HG03066 (cell line): ENCODE measurements at regions not wholly inside any gene's neighbourhood (a gene's known extent, or its start where the extent isn't known, plus 50 kb on each side); places are given as distances from the start of the nearest gene placed in this dataset.
"Not testable (repeated sequence)": the region's sequence is repeated elsewhere in the genome, so short reads cannot be mapped to it uniquely, and the experiment has no call there.

Source experiments
- ATAC-seq: cut with Tn5 transposase; IDR thresholded peaks from one replicate; pipeline ENCODE4 v1.9.1; 2021; ENCODE audit warnings: low read depth; ENCODE audit not compliant: unreplicated experiment

DNA sequence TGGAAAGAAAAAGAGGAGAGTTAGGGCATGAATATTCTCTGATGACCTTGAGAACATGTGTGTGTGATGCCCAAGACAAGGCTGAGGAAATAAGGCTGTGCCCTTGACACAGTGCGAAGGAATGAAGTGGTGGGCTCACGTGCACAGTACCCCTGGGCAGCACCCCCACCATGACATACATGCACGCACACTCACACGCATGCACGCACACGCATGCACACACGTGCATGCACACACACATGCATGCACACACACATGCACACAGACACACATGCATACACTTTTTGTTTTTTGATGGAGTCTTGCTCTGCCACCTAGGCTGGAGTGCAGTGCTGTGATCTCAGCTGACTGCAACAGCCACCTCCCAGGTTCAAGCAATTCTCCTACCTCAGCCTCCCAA, 118.1 kb downstream of the GATA3 start:
- ATAC-seq, result no peak

- ATAC-seq, result no peak
These were observed 118.9 kb downstream of the GATA3 start for GRCh38 chr10:8173243-8173865.

DNA sequence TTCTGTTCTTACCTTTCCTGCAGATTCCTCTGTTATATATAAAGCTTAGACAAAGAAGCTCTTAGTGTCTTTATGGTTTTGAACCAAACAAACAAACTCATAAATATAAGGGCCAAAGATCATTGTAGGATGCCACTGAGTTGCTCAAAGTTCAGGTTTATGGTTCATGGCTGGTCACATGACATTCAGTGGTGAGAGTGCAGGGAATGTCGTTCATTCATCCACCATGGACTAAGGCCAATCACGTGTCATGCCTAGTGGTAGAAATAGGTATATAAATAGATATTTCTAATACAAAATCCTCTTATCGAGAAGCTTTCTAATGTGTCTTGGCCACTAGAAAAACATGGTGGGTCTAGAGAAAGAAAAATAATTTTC, 119.4 kb downstream of the GATA3 start:
- no peak for ATAC-seq

DNA sequence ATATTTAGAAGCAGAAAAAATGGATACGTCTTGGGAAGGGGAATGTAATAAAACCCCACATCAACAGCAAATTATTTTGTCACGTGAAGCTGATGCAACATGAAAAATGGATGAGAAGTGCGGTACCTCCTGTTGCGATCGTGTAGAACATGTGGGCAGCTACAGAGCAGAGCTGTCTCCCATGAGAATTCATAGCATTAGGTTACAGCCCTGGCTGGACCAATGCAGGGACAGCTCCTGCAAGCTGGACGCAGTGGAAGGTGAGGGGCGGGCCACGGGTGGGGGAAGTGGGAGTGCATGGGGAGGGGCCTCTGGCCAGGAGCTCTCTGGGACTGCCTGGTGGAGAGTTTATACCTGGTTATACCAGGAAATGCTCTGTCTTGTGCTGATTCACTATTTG, 120.3 kb downstream of the GATA3 start:
- no peak for ATAC-seq

- ATAC-seq, result not testable (repeated sequence)
These were observed 123.0 kb downstream of the GATA3 start for GRCh38 chr10:8177526-8177925.

GRCh38 chr10:8179773-8180172, 125.3 kb downstream of the GATA3 start:
- not testable (repeated sequence) for ATAC-seq

- no peak for ATAC-seq
These were observed 126.0 kb downstream of the GATA3 start for GRCh38 chr10:8180360-8181109.

- no peak for ATAC-seq
These were observed 127.1 kb downstream of the GATA3 start for GRCh38 chr10:8181496-8182157.

GRCh38 chr10:8182806-8183205, 128.3 kb downstream of the GATA3 start:
- no peak for ATAC-seq

DNA sequence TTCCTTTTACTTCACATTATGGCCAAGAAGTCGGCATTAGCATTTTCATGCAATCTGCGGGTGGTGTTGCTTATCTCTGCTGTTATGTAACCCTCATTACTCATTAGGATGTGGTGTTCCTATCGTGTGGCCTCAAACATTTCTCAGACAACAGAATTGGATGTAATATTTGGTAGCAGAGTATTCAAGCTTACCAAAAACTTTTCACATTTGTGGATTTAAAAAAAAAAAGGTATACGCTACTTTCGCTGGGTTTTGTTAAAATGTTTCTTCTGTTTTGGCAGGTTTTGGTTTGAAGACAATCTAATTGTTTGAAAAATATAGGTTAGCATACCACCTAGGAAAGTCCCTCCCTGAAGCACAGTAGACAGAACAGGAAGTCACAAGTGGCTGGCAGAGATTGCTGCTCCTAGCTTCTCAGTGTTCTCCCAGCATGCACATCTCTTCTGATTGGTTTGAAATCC, 128.8 kb downstream of the GATA3 start:
- no peak for ATAC-seq

DNA sequence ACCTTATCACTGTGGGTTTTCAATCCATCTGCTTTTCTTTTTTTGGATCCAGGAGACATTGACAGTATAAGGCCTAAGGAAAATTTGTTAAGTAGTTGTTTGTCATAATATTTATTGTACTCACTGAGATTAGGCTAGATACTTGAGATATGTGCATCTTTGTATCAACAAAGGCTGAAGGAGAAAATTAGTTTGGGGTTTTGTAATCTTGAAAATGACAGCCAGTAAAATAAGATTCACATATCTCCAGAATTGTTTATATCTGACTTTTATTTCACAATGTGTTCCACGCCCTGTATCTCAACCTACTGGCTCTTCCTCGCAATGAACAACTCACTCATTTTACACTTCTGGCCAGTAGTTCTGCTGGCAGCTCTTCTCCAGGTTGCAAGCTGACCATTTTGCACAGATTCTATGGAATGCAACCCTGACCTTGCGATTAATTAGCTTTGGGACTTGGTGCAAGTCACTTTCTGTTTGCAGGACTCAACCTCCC, 132.7 kb downstream of the GATA3 start:
- no peak for ATAC-seq

DNA sequence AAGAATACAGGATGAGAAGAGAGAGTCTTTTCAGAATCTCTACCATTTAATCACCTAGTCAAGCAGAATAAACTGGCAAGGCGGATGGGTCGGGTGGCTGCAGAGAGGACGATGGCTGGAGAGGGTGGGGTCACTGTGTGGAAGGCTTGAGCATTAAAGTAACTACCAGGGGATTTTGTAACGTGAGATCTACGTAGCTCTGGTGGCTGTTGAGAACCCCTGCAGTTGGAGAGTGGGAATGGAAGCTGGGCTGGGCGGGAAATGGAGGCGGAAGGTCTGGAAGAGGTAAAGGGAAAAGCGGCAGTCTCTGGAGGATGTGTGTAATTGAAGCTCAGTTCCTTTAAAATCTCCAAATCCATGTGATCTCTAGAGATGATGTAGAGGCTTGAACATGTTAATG, 135.0 kb downstream of the GATA3 start:
- ATAC-seq, result no peak

DNA sequence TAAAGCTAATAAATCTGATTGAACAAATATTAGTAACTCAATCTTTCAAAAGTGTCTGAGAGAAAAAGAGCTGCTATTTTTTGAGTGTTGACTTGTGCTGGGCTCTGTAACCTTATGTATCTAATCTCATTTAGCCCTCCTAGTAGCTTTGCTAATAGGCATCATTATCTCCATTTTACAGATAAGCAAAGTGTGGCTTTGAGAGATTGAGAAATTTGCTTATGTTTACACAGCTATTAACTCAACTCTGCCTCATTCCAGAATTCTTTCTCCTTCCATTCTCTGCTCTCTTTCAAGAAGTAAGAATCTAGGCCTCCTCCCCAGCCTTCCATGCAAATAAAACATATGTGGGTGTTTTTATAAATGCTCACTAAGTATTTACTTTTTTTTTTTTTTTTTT, 137.8 kb downstream of the GATA3 start:
- ATAC-seq, result no peak

DNA sequence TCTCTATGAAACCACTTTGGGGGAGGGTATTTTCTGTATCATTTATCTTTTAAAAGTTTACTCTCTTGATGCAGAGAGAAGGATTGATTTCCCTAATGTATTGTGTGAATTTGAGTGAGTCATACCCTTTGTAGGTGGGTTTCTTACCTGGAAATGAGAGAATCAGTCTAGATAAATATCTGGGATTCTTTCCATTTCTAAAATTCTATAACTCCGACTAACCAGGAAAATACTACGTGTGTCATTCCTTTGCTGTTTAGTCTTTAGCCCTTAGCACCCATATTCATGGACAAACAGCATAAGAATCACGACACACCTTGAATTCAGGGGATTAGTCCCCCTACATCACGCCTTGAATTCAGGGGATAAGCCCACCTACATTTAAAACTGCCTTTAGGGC, 139.1 kb downstream of the GATA3 start:
- no peak for ATAC-seq

- ATAC-seq, result no peak
These were observed 139.6 kb downstream of the GATA3 start for GRCh38 chr10:8194050-8194449.

- ATAC-seq, result no peak
These were observed 152.4 kb downstream of the GATA3 start for GRCh38 chr10:8206882-8207281.

DNA sequence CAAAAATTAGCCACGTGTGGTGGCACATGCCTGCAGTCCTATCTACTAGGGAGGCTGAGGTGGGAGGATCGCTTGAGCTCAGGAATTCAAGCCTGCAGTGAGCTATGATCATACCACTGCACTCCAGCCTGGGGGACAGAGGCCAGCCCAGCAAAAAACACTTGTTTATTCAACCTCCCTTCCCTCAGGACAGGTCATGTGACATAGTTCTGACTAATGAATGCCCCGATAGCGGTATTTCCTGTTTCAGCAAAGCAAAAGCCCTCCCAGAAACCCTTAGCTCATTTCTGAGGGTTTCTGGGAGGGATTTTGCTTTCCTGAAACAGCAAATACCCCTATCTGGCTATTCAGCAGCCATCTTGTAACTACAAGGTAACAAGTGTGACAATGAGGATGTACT, 157.1 kb downstream of the GATA3 start:
- no peak for ATAC-seq

DNA sequence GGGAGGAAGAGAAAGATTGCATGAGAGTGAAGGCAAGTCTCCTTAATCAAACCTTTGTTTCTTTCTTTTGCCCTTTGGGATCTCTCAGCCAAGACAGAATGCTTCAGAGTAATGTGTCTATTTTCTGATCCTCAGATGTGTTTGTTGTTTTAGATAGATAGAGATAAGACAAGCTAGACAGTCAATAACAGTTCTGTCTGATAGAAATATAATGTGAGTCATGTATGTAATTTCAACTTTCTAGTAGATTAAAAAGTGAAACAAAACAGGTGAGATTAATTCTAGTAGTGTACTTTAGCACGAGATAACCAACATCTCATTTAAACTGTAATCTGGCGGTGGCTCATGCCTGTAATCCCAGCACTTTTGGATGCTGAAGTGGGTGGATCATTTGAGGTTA, 159.2 kb downstream of the GATA3 start:
- ATAC-seq, result no peak

DNA sequence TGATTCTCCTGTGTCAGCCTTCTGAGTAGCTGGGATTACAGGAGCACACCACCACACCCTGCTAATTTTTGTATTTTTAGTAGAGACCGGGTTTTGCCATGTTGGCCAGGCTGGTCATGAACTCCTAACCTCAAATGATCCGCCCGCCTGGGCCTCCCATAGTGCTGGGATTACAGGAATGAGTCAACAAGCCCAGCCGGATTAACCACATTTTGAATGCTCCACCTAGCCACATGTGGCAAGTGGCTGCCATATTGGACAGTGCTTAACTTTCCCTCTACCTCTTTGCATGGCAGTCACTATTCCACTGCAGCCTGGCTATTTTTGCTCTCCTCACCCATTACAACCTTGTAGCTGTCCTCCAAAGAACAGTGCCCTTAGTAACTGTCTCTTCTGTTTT, 160.1 kb downstream of the GATA3 start:
- no peak for ATAC-seq

- no peak for ATAC-seq
These were observed 162.4 kb downstream of the GATA3 start for GRCh38 chr10:8216893-8217292.

DNA sequence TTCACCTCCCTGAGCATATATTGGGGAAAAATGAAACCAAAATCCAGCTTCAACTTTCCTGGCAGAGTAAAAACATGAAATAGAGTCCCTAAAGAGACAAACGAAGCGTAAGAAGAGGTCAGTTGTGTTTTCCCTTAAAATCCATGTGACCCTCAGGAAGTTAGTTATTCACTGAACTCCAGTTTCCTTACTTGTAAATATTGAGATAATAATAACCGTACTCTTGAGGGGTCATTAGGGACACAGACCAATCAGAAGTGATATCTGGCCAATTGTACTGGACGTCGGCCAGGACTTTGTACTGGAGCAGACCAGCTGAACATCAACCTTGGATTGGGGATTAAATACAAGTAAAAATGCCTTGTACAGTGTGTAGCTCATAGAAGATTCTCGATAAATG, 167.0 kb downstream of the GATA3 start:
- no peak for ATAC-seq

DNA sequence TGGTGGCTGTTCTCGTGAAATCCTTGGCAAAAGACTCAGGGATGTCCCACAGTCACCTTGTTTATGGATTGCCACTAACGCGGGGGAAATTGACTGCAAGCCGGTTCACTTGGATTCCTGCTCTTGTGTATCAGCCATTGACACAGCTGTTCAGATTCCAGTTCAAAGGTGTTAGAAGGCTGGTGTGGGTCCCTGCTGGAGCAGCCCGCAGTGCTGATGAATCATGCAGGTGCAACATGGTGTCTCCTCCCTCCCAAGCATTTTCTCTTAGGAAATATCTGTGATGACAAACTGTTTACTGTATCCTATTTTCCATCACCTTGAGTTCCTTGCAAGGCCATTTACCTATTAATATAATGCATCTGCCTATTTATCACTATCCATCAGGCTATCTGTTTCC, 170.1 kb downstream of the GATA3 start:
- no peak for ATAC-seq
